Keratinocyte (primary cell): ENCODE measurements at regions not wholly inside any gene's neighbourhood (a gene's known extent, or its start where the extent isn't known, plus 50 kb on each side); places are given as distances from the start of the nearest gene placed in this dataset.

ENCODE experiments used
- DNase-seq: peaks from one replicate; pipeline ENCODE4 v3.0.0-alpha.2; 2011; ENCODE audit warnings: low read depth, missing footprints, low spot score
- FAIRE-seq: peaks from 2 replicates; lab custom pipeline; 2011; peaks lifted over from hg19 to GRCh38; lab: Jason Lieb, UNC
- H2AFZ ChIP-seq: 2 replicates; pipeline ENCODE4 v1.6.0; 2012; ENCODE audit warnings: low read length, control low read depth, inconsistent platforms; ENCODE audit not compliant: control insufficient read depth
- H3K27ac ChIP-seq: 2 replicates; pipeline ENCODE4 v1.5.1; 2011; ENCODE audit warnings: low read length; ENCODE audit not compliant: control insufficient read depth, insufficient read depth
- H3K27me3 ChIP-seq: 3 replicates; pipeline ENCODE4 v1.6.0; 2011; ENCODE audit warnings: low read length; ENCODE audit not compliant: control insufficient read depth, insufficient read depth; ENCODE audit errors: extremely low read depth
- H3K36me3 ChIP-seq, 2 experiments: 2 replicates in 1 of 2; 3 replicates in 1 of 2; pipeline ENCODE4 v1.5.1; 2011; ENCODE audit warnings: low read length in 2 of 2, mild to moderate bottlenecking in 1 of 2; ENCODE audit not compliant: control insufficient read depth in 2 of 2, insufficient read depth in 2 of 2; ENCODE audit errors: extremely low read depth in 1 of 2
- H3K4me1 ChIP-seq: 3 replicates; pipeline ENCODE4 v1.5.1; 2011; ENCODE audit warnings: low read length; ENCODE audit not compliant: control insufficient read depth, insufficient read depth; ENCODE audit errors: extremely low read depth
- H3K4me2 ChIP-seq: 3 replicates; pipeline ENCODE4 v1.6.0; 2011; ENCODE audit warnings: low read depth, low read length; ENCODE audit not compliant: control insufficient read depth, insufficient read depth; ENCODE audit errors: extremely low read depth
- H3K4me3 ChIP-seq, 3 experiments: fragments of 200-600 bp in 1 of 3; sonication (generic) in 1 of 3; 2 replicates in 2 of 3; 3 replicates in 1 of 3; pipeline ENCODE4 v1.5.1; 2011 to 2016; ENCODE audit warnings: low read length in 3 of 3, mild to moderate bottlenecking in 3 of 3, control low read depth in 2 of 3, inconsistent platforms in 1 of 3, low read depth in 1 of 3, mixed read lengths in 1 of 3, mixed run types in 1 of 3, moderate library complexity in 1 of 3; ENCODE audit not compliant: control insufficient read depth in 2 of 3, insufficient read depth in 2 of 3; ENCODE audit errors: extremely low read depth in 1 of 3
- H3K79me2 ChIP-seq: 2 replicates; pipeline ENCODE4 v1.6.0; 2012; ENCODE audit warnings: low read length; ENCODE audit not compliant: control insufficient read depth, insufficient read depth
- H3K9ac ChIP-seq: 3 replicates; pipeline ENCODE4 v1.6.0; 2011; ENCODE audit warnings: low read length; ENCODE audit not compliant: control insufficient read depth, insufficient read depth; ENCODE audit errors: extremely low read depth
- H3K9me1 ChIP-seq: 3 replicates; pipeline ENCODE4 v1.6.0; 2011; ENCODE audit warnings: low read length; ENCODE audit not compliant: control insufficient read depth, insufficient read depth; ENCODE audit errors: extremely low read depth
- H3K9me3 ChIP-seq: 2 replicates; pipeline ENCODE4 v1.5.1; 2012; ENCODE audit warnings: low read depth, low read length; ENCODE audit not compliant: control insufficient read depth
- H4K20me1 ChIP-seq: 3 replicates; pipeline ENCODE4 v1.6.0; 2011; ENCODE audit warnings: low read length; ENCODE audit not compliant: control insufficient read depth, insufficient read depth; ENCODE audit errors: extremely low read depth
- EZH2 ChIP-seq: IDR thresholded peaks from one replicate; pipeline ENCODE4 v1.6.1; 2012; ENCODE audit warnings: inconsistent platforms, mild to moderate bottlenecking, low read length, moderate library complexity
- dilution Hi-C: fragments of 300-500 bp; cut with MboI; formaldehyde crosslinking; loops from one replicate; pipeline ENCODE4 v1.7.0; 2020; ENCODE audit warnings: low sequenced_read_pairs; ENCODE audit not compliant: extremely low pct_ligation_motif_present
- TF ChIP-seq, protein P1 (sequence below), 3 experiments: IDR thresholded peaks in 1 of 3; conservative IDR thresholded peaks in 1 of 3; optimal IDR thresholded peaks in 1 of 3; 2 replicates in 2 of 3; 3 replicates in 1 of 3; pipeline versions ENCODE3 to v1.5.1; 2011; ENCODE audit warnings: low read length in 3 of 3, mild to moderate bottlenecking in 3 of 3, moderate library complexity in 2 of 3, control low read depth in 1 of 3, inconsistent platforms in 1 of 3; ENCODE audit not compliant: insufficient read depth in 2 of 3; ENCODE audit errors: extremely low read depth in 1 of 3

DNA sequence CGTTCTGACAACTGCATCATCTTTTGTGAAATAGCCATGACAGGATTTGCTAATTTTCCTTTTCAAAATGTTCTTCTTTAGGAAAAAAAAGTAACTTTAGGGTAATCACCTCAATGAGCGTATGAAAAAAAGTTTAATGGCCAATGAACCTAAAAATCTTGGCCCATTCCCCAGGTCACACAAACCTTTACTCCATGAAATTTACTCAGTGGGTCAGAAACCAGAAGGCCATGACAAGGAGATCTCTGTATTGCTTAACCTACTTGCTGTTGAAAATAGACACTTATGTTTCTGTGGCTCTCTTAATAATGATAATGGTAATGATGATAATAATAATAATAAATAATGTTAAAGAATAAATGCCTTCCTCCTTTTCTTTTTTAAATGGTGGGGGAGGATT lies 180.8 kb upstream of the IRX3 start:
- Histone ChIP-seq H3K27ac (no peak overlapping the region), H4K20me1 (no peaks in the 10 kb centered on the region), H3K27me3 (no peaks in the 10 kb centered on the region), H3K79me2 (no peaks in the 10 kb centered on the region), H3K9me1 (no peaks in the 10 kb centered on the region), H3K4me3 (no peak overlapping the region), H3K4me1 (no peaks in the 10 kb centered on the region), H3K9me3 (peaks cover 1% of the 10 kb centered on the region), H3K4me2 (no peak overlapping the region), H2AFZ (no peak overlapping the region), H3K36me3 (no peaks in the 10 kb centered on the region), H3K9ac (no peak overlapping the region)
- TF ChIP-seq, protein P1, sequence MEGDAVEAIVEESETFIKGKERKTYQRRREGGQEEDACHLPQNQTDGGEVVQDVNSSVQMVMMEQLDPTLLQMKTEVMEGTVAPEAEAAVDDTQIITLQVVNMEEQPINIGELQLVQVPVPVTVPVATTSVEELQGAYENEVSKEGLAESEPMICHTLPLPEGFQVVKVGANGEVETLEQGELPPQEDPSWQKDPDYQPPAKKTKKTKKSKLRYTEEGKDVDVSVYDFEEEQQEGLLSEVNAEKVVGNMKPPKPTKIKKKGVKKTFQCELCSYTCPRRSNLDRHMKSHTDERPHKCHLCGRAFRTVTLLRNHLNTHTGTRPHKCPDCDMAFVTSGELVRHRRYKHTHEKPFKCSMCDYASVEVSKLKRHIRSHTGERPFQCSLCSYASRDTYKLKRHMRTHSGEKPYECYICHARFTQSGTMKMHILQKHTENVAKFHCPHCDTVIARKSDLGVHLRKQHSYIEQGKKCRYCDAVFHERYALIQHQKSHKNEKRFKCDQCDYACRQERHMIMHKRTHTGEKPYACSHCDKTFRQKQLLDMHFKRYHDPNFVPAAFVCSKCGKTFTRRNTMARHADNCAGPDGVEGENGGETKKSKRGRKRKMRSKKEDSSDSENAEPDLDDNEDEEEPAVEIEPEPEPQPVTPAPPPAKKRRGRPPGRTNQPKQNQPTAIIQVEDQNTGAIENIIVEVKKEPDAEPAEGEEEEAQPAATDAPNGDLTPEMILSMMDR (optimal IDR thresholded peaks at IDR 0.05 in 1 of 3, IDR thresholded peaks at IDR 0.05 in 1 of 3, conservative IDR thresholded peaks at IDR 0.05 in 1 of 3; ENCODE audit: extremely low read depth in 1 of 3, insufficient read depth in 2 of 3, low read length in 3 of 3), result no peak
- no peak for TF ChIP-seq EZH2
- DNase-seq, result no peak
- dilution Hi-C loops, result no loop called here
- no peak for FAIRE-seq

DNA sequence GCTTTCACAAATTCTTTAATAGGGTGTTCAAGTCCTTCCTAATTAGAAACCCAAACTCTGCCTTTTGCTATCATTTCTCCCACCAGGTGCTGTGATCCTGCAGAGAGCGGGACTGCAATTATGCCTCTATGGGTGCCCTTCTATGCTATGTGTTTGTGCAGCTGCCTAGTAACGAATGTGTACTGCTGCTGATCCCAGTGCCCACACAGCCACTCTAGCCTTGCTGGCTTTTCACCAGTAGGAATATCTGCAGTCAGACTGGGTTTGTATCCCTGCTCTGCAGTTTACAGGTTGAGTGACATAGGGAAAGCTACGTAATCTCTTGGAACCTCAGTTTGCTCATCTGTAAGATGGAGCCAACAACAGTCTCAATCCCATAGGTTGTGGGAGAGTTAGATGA lies 179.6 kb upstream of the IRX3 start:
- TF ChIP-seq EZH2, result no peak
- TF ChIP-seq, protein P1 (optimal IDR thresholded peaks at IDR 0.05 in 1 of 3, IDR thresholded peaks at IDR 0.05 in 1 of 3, conservative IDR thresholded peaks at IDR 0.05 in 1 of 3; ENCODE audit: extremely low read depth in 1 of 3, insufficient read depth in 2 of 3, low read length in 3 of 3), result no peak
- Histone ChIP-seq H4K20me1 (no peaks in the 10 kb centered on the region), H3K9me1 (no peaks in the 10 kb centered on the region), H2AFZ (no peak overlapping the region), H3K36me3 (no peaks in the 10 kb centered on the region), H3K79me2 (no peaks in the 10 kb centered on the region), H3K9ac (no peak overlapping the region), H3K4me1 (no peaks in the 10 kb centered on the region), H3K27me3 (no peaks in the 10 kb centered on the region), H3K4me2 (no peak overlapping the region), H3K9me3 (peaks cover 1% of the 10 kb centered on the region), H3K4me3 (no peak overlapping the region), H3K27ac (no peak overlapping the region)
- dilution Hi-C loops, result no loop called here
- FAIRE-seq (no peak), DNase-seq (no peak)
